K562 (cell line): ENCODE measurements at regions not wholly inside any gene's neighbourhood (a gene's known extent, or its start where the extent isn't known, plus 50 kb on each side); places are given as distances from the start of the nearest gene placed in this dataset.

Source experiments
- ATAC-seq: fragments of 200-7000 bp; cut with Tn5 transposase; 3 replicates; pipeline ENCODE4 v1.9.1; 2020; ENCODE audit warnings: moderate library complexity
- BruUV-seq: library from RNA; stranded (reverse); fragments of 400-500 nt; replicated peaks from 2 replicates; lab custom pipeline; 2021; lab: Mats Ljungman, UMichigan
- CTCF ChIA-PET: fragments of 300-600 bp; formaldehyde crosslinking; extraction: SDS; loops from one replicate; lab custom pipeline; 2021; ENCODE audit warnings: low intra/inter-chr PET ratio; lab: Yijun Ruan, JAX
- POLR2A ChIA-PET: fragments of 300-600, 350-650 bp; sonication (Branson Sonifier 250); formaldehyde crosslinking; extraction: SDS; loops from one replicate; lab custom pipeline; 2021; ENCODE audit warnings: antibody characterized with exemption, inconsistent platforms; lab: Yijun Ruan, JAX
- DNase-seq, 4 experiments: peaks; one replicate each; pipeline versions ENCODE4 v3.0.0 to v3.0.0-alpha.2; 2011 to 2018; ENCODE audit warnings: low spot score in 3 of 4, mixed read lengths in 3 of 4; ENCODE audit errors: extremely low read depth in 1 of 4
- FAIRE-seq: peaks from 2 replicates; lab custom pipeline; 2011; peaks lifted over from hg19 to GRCh38; lab: Jason Lieb, UNC
- H2AFZ ChIP-seq: 2 replicates; pipeline ENCODE4 v1.6.0; 2011; ENCODE audit warnings: low read depth, low read length, control low read depth, inconsistent platforms
- H3K27ac ChIP-seq: fragments of 200-600 bp; 3 replicates; pipeline ENCODE4 v1.8.0; 2011; ENCODE audit warnings: low read depth, mild to moderate bottlenecking, control low read depth, inconsistent platforms, low read length, moderate library complexity, mixed read lengths; ENCODE audit errors: extremely low read depth
- H3K27me3 ChIP-seq, 2 experiments: fragments of 300-600 bp in 1 of 2; 2 replicates in 1 of 2; 3 replicates in 1 of 2; pipeline versions ENCODE4 v1.6.0 to v1.8.0; 2011; ENCODE audit warnings: inconsistent platforms in 2 of 2, low read length in 2 of 2, mild to moderate bottlenecking in 1 of 2, mixed read lengths in 1 of 2, moderate library complexity in 1 of 2; ENCODE audit not compliant: control insufficient read depth in 2 of 2, insufficient read depth in 2 of 2
- H3K36me3 ChIP-seq: fragments of 300-600 bp; 3 replicates; pipeline ENCODE4 v1.8.0; 2011; ENCODE audit warnings: mild to moderate bottlenecking, low read length, inconsistent platforms; ENCODE audit not compliant: control insufficient read depth, insufficient read depth
- H3K4me1 ChIP-seq, 2 experiments: fragments of 200-600 bp in 1 of 2; replicated peaks in 1 of 2; 2 replicates in 1 of 2; 3 replicates in 1 of 2; pipeline versions ENCODE4 v1.5.1 to v1.8.0; 2011; ENCODE audit warnings: inconsistent platforms in 2 of 2, low read length in 2 of 2, mild to moderate bottlenecking in 1 of 2, mixed read lengths in 1 of 2, moderate library complexity in 1 of 2; ENCODE audit not compliant: control insufficient read depth in 2 of 2, insufficient read depth in 2 of 2
- H3K4me2 ChIP-seq: 2 replicates; pipeline ENCODE4 v1.6.1; 2011; ENCODE audit warnings: low read length, control low read depth, inconsistent platforms, mixed read lengths; ENCODE audit not compliant: insufficient read depth
- H3K4me3 ChIP-seq: fragments of 200-600 bp; sonication (generic), shearing (Covaris generic); 2 replicates; pipeline ENCODE4 v1.5.1; 2016; ENCODE audit warnings: control low read depth, inconsistent platforms
- H3K79me2 ChIP-seq: fragments of 200-600 bp; 3 replicates; pipeline ENCODE4 v1.8.0; 2011; ENCODE audit warnings: low read length, inconsistent platforms; ENCODE audit not compliant: control insufficient read depth, insufficient read depth
- H3K9ac ChIP-seq, 2 experiments: 2 replicates each; pipeline versions ENCODE4 v1.6.0 to v1.6.1; 2011; ENCODE audit warnings: low read depth in 2 of 2, low read length in 2 of 2, control low read depth in 1 of 2, inconsistent platforms in 1 of 2, mild to moderate bottlenecking in 1 of 2, mixed read lengths in 1 of 2; ENCODE audit not compliant: insufficient read depth in 1 of 2
- H3K9me1 ChIP-seq: one replicate; pipeline ENCODE4 v1.6.0; 2011; ENCODE audit warnings: inconsistent platforms, mild to moderate bottlenecking, low read length, moderate library complexity; ENCODE audit not compliant: control insufficient read depth, insufficient read depth
- H3K9me3 ChIP-seq: replicated peaks from 2 replicates; pipeline ENCODE4 v1.5.1; 2011; ENCODE audit warnings: low read depth, low read length, inconsistent platforms; ENCODE audit not compliant: control insufficient read depth, insufficient read depth
- H4K20me1 ChIP-seq: replicated peaks from 2 replicates; pipeline ENCODE4 v1.6.1; 2011; ENCODE audit warnings: low read length, inconsistent platforms, mixed read lengths; ENCODE audit not compliant: control insufficient read depth, insufficient read depth
- CAMTA2 ChIP-seq: fragments of 250-450 bp; sonication (Bioruptor Pico); conservative IDR thresholded peaks from 2 replicates; pipeline ENCODE4 v1.5.1; 2022
- FOXA1 ChIP-seq: fragments of 450-650 bp; IDR thresholded peaks from 2 replicates; pipeline ENCODE4 v1.6.1; 2016; ENCODE audit warnings: mild to moderate bottlenecking, borderline replicate concordance
- HDAC1 ChIP-seq, 2 experiments: fragments of 450-650 bp; IDR thresholded peaks; 2 replicates each; pipeline ENCODE4 v1.6.1; 2016 to 2017; ENCODE audit warnings: inconsistent platforms in 1 of 2, mild to moderate bottlenecking in 1 of 2, moderate library complexity in 1 of 2
- HMGXB4 ChIP-seq: sonication (generic); formaldehyde crosslinking; IDR thresholded peaks from 2 replicates; pipeline ENCODE4 v1.8.1; 2023; ENCODE audit warnings: mild to moderate bottlenecking, missing genetic modification reagents
- KAT8 ChIP-seq: fragments of 450-650 bp; IDR thresholded peaks from 2 replicates; pipeline ENCODE4 v1.6.1; 2016; ENCODE audit warnings: low read depth, mild to moderate bottlenecking
- MCM7 ChIP-seq, 2 experiments: fragments of 450-650 bp; IDR thresholded peaks; 2 replicates each; pipeline ENCODE4 v1.6.1; 2016 to 2018
- TGIF2 ChIP-seq: sonication (generic); formaldehyde crosslinking; IDR thresholded peaks from 2 replicates; pipeline ENCODE4 v1.8.1; 2022; ENCODE audit warnings: mild to moderate bottlenecking, missing genetic modification reagents, moderate library complexity
- WGBS: fragments of 100-300 bp; shearing (Covaris generic); methylation state at CpG from one replicate; pipeline ENCODE4 v1.1.6; 2016; ENCODE audit warnings: low coverage, mixed read lengths; ENCODE audit not compliant: insufficient coverage; ENCODE audit errors: missing lambda C conversion rate; 5-methylcytosine and 5-hydroxymethylcytosine counted together
- in situ Hi-C: fragments of 300-500 bp; cut with MboI; formaldehyde crosslinking; loops from 4 replicates; pipeline ENCODE4 v1.15.0; 2018; ENCODE audit warnings: inconsistent platforms, mixed read lengths
- intact Hi-C: fragments of 100-400 bp; cut with micrococcal nuclease; formaldehyde crosslinking; loops from 2 replicates; pipeline ENCODE4 v1.14.2; 2022
- TF ChIP-seq, protein P1 (sequence below): fragments of 450-650 bp; IDR thresholded peaks from 2 replicates; pipeline ENCODE4 v1.6.1; 2014; ENCODE audit warnings: low read depth, mild to moderate bottlenecking, moderate library complexity, borderline replicate concordance

GRCh38 chr9:108709997-108710396 is 145.8 kb downstream of the ACTL7B start:
- BruUV-seq, result no TSS peak
- Histone ChIP-seq H3K9me3 (no peaks in the 10 kb centered on the region), H3K27me3 (no peaks in the 10 kb centered on the region), H3K36me3 (no peaks in the 10 kb centered on the region), H3K4me1 (no peaks in the 10 kb centered on the region), H3K79me2 (no peaks in the 10 kb centered on the region), H4K20me1 (no peaks in the 10 kb centered on the region), H3K4me2 (no peak overlapping the region)
- DNase-seq, result no peak
- ATAC-seq, result no peak
- TF ChIP-seq, protein P1, sequence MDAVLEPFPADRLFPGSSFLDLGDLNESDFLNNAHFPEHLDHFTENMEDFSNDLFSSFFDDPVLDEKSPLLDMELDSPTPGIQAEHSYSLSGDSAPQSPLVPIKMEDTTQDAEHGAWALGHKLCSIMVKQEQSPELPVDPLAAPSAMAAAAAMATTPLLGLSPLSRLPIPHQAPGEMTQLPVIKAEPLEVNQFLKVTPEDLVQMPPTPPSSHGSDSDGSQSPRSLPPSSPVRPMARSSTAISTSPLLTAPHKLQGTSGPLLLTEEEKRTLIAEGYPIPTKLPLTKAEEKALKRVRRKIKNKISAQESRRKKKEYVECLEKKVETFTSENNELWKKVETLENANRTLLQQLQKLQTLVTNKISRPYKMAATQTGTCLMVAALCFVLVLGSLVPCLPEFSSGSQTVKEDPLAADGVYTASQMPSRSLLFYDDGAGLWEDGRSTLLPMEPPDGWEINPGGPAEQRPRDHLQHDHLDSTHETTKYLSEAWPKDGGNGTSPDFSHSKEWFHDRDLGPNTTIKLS, result no peak
- TF ChIP-seq FOXA1 (no peak), HMGXB4 (CRISPR knock-in tag) (no peak), TGIF2 (CRISPR knock-in tag) (no peak), HDAC1 (IDR thresholded peaks at IDR 0.05) (no peak), KAT8 (no peak), MCM7 (IDR thresholded peaks at IDR 0.05) (no peak), CAMTA2 (CRISPR knock-in tag) (no peak)
- TF ChIP-seq, all 486 proteins: peak for 0
- no peak overlapping the region for H3K9ac ChIP-seq
- 0% methylated on average over 1 of the region's 1 CpG for WGBS
- FAIRE-seq, result no peak
- H3K27ac ChIP-seq, result no peak overlapping the region
- POLR2A ChIA-PET, result interaction anchor here (0.6 kb wide), 1 partner anchor 13 kb away, joined by 3 read pairs; no protein-coding TSS in a partner anchor
- in situ Hi-C loops (no loop called here), intact Hi-C loops (no loop called here)
- H3K9me1 ChIP-seq, result no peaks in the 10 kb centered on the region
- no peak overlapping the region for H2AFZ ChIP-seq
- H3K4me3 ChIP-seq, result no peak overlapping the region
- CTCF ChIA-PET, result no interaction called here
